HFFc6 (cell line): ENCODE measurements at regions not wholly inside any gene's neighbourhood (a gene's known extent, or its start where the extent isn't known, plus 50 kb on each side); places are given as distances from the start of the nearest gene placed in this dataset.
A peak's percentile ranks its signal among the peaks of the same experiment; 100 is the strongest.

Experiments
- DNase-seq: peaks from one replicate; pipeline ENCODE4 v3.0.0-alpha.2; 2018
- H3K27ac Mint-ChIP-seq: 2 replicates; pipeline ENCODE4 v1.8.0; 2020; ENCODE audit warnings: mild to moderate bottlenecking, mixed read lengths
- H3K27me3 Mint-ChIP-seq: 2 replicates; pipeline ENCODE4 v1.8.0; 2021; ENCODE audit warnings: mild to moderate bottlenecking, moderate library complexity, mixed read lengths; ENCODE audit not compliant: insufficient read depth
- H3K36me3 Mint-ChIP-seq: 2 replicates; pipeline ENCODE4 v1.8.0; 2021; ENCODE audit warnings: low read depth, mixed read lengths
- H3K4me1 Mint-ChIP-seq: 2 replicates; pipeline ENCODE4 v1.8.0; 2020; ENCODE audit warnings: low read depth, mixed read lengths
- H3K4me3 Mint-ChIP-seq: 2 replicates; pipeline ENCODE4 v1.8.0; 2020; ENCODE audit warnings: mild to moderate bottlenecking, moderate library complexity, mixed read lengths
- H3K9me3 Mint-ChIP-seq: 2 replicates; pipeline ENCODE4 v1.8.0; 2020; ENCODE audit warnings: mild to moderate bottlenecking, mixed read lengths
- TF ChIP-seq, protein P1 (sequence below): fragments of 200-600 bp; sonication (generic); IDR thresholded peaks from 2 replicates; pipeline ENCODE4 v1.5.0; 2021; ENCODE audit warnings: antibody characterized with exemption, mild to moderate bottlenecking

DNA sequence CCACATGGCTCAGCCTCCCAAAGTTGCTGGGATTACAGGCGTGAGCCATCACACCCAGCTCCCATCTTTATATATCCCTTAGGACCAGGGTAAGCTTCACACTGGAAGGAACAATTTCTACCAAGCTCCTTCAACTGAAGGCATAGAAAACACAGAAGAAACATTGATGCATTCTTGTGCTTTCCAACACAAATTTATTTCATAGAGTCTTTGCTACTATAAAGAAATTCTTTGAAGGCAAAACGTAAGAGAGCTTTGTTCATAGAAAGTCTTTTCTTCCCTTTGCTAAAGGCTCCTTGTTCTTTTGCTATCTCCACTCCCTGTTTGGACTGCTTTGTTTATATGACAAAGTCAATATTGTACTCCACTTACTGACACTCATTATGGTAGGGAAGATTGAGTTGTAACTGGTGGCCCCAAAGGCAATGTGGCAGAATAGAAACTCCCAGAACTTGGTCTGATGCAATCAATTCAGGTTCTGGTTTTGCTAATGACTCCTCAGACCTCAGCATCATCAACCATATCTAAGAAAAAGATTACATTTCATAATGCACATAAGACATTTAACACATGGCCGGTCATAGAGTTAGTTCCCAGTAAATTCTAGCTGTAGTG, 97.4 kb upstream of the CLINT1 start:
- Mint-ChIP-seq H3K36me3 (no peaks in the 10 kb centered on the region), H3K27ac (no peak overlapping the region), H3K27me3 (peaks cover 4% of the 10 kb centered on the region; the same call in 1 of the 2 replicates), H3K4me1 (no peaks in the 10 kb centered on the region), H3K4me3 (no peak overlapping the region), H3K9me3 (no peaks in the 10 kb centered on the region)
- TF ChIP-seq, protein P1, sequence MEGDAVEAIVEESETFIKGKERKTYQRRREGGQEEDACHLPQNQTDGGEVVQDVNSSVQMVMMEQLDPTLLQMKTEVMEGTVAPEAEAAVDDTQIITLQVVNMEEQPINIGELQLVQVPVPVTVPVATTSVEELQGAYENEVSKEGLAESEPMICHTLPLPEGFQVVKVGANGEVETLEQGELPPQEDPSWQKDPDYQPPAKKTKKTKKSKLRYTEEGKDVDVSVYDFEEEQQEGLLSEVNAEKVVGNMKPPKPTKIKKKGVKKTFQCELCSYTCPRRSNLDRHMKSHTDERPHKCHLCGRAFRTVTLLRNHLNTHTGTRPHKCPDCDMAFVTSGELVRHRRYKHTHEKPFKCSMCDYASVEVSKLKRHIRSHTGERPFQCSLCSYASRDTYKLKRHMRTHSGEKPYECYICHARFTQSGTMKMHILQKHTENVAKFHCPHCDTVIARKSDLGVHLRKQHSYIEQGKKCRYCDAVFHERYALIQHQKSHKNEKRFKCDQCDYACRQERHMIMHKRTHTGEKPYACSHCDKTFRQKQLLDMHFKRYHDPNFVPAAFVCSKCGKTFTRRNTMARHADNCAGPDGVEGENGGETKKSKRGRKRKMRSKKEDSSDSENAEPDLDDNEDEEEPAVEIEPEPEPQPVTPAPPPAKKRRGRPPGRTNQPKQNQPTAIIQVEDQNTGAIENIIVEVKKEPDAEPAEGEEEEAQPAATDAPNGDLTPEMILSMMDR, result no peak
- DNase-seq, result no peak

DNA sequence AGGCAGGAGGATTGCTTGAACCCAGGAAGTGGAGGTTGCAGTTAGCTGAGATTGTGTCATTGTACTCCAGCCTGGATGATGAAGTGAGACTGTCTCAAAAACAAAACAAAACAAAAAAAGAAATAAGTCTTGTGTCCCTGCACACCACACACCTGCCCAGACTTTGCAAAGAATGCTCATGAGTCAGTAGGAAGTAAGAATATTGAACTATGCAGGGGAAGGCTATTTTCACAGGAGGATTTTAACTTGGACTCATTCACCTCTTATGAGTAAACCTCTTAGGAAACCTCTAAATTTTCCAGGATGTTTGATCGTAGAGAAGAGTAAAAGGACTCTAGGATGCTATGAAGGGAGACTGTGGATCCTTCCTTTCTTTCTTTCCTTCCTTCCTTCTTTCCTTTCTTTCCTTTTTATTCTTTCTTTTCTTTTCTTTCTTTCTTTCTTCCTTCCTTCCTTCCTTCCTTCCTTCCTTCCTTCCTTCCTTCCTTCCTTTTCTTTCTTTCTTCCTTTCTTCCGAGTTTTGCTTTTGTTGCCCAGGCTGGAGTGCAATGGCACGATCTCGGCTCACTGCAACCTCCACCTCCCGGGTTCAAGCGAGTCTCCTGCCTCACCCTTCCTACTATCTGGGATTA, 96.7 kb upstream of the CLINT1 start:
- TF ChIP-seq, protein P1, result no peak
- DNase-seq, result no peak
- Mint-ChIP-seq H3K4me1 (no peaks in the 10 kb centered on the region), H3K36me3 (no peaks in the 10 kb centered on the region), H3K9me3 (no peaks in the 10 kb centered on the region), H3K27ac (no peak overlapping the region), H3K27me3 (peaks cover 3% of the 10 kb centered on the region; the same call in 1 of the 2 replicates), H3K4me3 (no peak overlapping the region)

DNA sequence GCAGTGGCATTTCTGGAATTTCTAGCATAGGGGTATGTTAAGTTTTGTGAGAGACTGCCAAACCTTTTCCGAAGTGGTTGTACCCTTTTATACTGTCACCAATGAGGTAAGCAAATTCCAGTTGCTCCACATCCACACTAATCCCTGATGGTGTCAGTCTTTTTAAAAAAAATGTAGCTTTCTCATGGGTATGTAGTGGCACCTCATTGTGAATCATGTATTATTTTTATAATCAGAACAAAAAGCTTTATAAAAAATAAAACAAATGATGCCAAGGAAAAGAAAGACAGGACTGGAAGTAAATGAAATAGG, 93.4 kb upstream of the CLINT1 start:
- Mint-ChIP-seq H3K36me3 (no peaks in the 10 kb centered on the region), H3K9me3 (no peaks in the 10 kb centered on the region), H3K4me3 (no peak overlapping the region), H3K4me1 (peaks cover 9% of the 10 kb centered on the region), H3K27ac (no peak overlapping the region), H3K27me3 (no peaks in the 10 kb centered on the region; the same call in 1 of the 2 replicates)
- TF ChIP-seq, protein P1, result no peak
- DNase-seq, result no peak

DNA sequence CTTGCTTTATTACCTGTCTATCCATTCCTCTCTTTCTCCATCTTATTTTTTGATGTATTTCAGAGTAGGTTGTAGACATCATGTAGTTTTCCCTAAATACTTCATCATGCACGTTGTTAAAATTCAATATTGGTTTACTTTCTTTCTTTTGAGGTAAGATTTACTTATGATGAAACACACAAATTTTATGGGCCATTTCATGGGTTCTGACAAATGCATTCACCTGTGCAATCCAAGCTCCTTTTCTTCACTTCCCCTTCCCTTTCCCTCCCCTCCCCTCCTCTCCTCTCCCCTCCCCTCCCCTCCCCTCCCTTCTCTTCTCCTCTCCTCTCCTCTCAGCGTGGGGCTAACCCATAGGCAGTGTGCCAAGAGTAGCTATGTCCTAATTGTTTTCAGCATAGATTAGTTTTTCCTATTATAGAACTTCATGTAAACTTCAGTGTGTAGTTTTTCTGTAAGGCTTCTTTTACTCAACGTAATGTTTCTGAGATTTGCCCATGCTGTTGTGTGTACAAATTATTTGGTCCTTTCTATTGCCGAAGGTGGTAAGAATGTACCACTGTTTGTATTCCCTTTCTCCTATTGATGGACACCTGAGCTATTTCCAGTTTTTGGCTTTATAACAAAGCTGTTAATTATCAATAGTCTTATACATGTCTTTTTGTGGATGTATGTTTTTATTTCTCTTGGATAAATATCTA, 92.9 kb upstream of the CLINT1 start:
- peaks cover 9% of the 10 kb centered on the region for H3K4me1 Mint-ChIP-seq
- no peaks in the 10 kb centered on the region for H3K36me3 Mint-ChIP-seq
- peaks cover 1% of the 10 kb centered on the region; the same call in 1 of the 2 replicates for H3K27me3 Mint-ChIP-seq
- TF ChIP-seq, protein P1, result no peak
- no peaks in the 10 kb centered on the region for H3K9me3 Mint-ChIP-seq
- DNase-seq, result no peak
- H3K27ac Mint-ChIP-seq, result no peak overlapping the region
- H3K4me3 Mint-ChIP-seq, result no peak overlapping the region

DNA sequence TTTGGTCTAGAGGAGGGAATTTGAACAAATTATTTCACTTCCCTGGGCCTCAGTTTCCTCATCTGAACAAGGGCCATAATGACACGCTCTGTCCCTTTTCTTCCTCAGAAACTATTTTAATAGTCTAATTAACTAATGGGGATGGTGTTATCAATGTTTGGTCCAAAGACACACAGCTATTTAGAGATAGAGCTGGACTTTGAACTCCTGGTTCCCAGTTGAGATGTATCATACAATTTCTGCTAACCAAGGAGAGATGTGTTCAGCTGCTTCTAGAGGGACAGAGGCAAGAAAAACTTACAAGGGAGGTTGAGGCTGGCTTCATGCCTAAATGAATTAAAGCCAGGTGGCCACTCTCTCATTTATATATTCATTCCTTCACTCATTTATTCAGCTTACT, 90.6 kb upstream of the CLINT1 start:
- Mint-ChIP-seq H3K9me3 (no peaks in the 10 kb centered on the region), H3K27me3 (peaks cover 4% of the 10 kb centered on the region; the same call in 1 of the 2 replicates), H3K36me3 (no peaks in the 10 kb centered on the region), H3K27ac (no peak overlapping the region), H3K4me3 (peak overlapping the region; percentile 77), H3K4me1 (peaks cover 9% of the 10 kb centered on the region)
- TF ChIP-seq, protein P1, result no peak
- no peak for DNase-seq
